ENCODE measurements at regions not wholly inside any gene's neighbourhood (a gene's known extent, or its start where the extent isn't known, plus 50 kb on each side); places are given as distances from the start of the nearest gene placed in this dataset.

DNA sequence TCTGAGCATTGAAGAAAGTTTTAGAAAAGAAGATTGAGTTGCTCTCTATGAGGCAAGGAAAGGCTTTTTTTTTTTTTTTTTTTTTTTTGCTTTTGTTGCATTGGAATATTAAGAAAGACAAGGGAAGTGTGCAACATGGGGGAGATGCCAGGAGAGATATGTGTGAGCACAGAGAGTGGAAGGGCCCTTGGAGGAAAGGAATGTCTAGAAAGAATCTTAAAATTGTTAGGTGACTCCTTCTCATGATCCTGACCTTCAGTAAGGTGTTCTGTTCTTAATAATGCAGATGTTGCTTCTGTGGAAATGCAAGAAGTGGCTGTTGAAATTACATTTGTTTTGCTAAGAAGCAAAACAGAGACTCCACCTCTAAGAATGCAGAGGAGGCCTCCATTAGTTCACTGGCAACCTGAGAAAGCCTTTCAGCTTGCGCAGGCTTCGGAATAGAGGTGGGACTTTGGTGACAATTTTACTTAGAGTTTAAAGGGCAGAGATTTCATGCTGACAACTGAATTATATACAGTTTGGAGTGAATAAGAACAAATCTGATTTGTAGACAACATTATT, 118.0 kb upstream of the ASCC3 start:
- no peak for ATAC-seq
- Histone ChIP-seq H3K79me2 (ENCODE audit: insufficient read depth, low read length) (no peaks in the 10 kb centered on the region), H3K27ac (ENCODE audit: low read depth, low read length) (no peak overlapping the region), H3K9me3 (ENCODE audit: control insufficient read depth in 1 of 2, insufficient read depth in 1 of 2, low read depth in 1 of 2, low read length in 2 of 2) (no peaks in the 10 kb centered on the region), H3K4me1 (ENCODE audit: control insufficient read depth in 1 of 2, insufficient read depth in 2 of 2, low read length in 2 of 2) (no peaks in the 10 kb centered on the region), H3K36me3 (ENCODE audit: control insufficient read depth in 1 of 2, insufficient read depth in 2 of 2, low read length in 2 of 2) (no peaks in the 10 kb centered on the region), H2AFZ (ENCODE audit: low read depth, low read length, poor library complexity, severe bottlenecking) (no peak overlapping the region), H3K9me2 (ENCODE audit: insufficient read depth) (no peaks in the 10 kb centered on the region), H3K4me2 (ENCODE audit: low read length) (no peak overlapping the region), H3K27me3 (ENCODE audit: insufficient read depth, low read length) (no peaks in the 10 kb centered on the region), H3K9ac (ENCODE audit: low read length) (no peak overlapping the region), H3K4me3 (replicated peaks in 1 of 2; ENCODE audit: low read depth in 1 of 2, low read length in 2 of 2) (no peak overlapping the region), H4K20me1 (ENCODE audit: insufficient read depth) (no peaks in the 10 kb centered on the region)
- TF ChIP-seq ZNF274 (IDR thresholded peaks at IDR 0.05; ENCODE audit: low read depth, low read length) (no peak), POLR2A (IDR thresholded peaks at IDR 0.05; ENCODE audit: borderline replicate concordance, extremely low read depth, insufficient read depth, insufficient read length) (no peak), SP1 (IDR thresholded peaks at IDR 0.05; ENCODE audit: low read depth) (no peak), RAD21 (IDR thresholded peaks at IDR 0.05; ENCODE audit: low read depth) (no peak), CEBPB (IDR thresholded peaks at IDR 0.05; ENCODE audit: low read depth) (no peak), TCF7L2 (IDR thresholded peaks at IDR 0.05; ENCODE audit: borderline replicate concordance, extremely low read depth, insufficient read depth, insufficient read length) (no peak)
- TF ChIP-seq, protein P1, sequence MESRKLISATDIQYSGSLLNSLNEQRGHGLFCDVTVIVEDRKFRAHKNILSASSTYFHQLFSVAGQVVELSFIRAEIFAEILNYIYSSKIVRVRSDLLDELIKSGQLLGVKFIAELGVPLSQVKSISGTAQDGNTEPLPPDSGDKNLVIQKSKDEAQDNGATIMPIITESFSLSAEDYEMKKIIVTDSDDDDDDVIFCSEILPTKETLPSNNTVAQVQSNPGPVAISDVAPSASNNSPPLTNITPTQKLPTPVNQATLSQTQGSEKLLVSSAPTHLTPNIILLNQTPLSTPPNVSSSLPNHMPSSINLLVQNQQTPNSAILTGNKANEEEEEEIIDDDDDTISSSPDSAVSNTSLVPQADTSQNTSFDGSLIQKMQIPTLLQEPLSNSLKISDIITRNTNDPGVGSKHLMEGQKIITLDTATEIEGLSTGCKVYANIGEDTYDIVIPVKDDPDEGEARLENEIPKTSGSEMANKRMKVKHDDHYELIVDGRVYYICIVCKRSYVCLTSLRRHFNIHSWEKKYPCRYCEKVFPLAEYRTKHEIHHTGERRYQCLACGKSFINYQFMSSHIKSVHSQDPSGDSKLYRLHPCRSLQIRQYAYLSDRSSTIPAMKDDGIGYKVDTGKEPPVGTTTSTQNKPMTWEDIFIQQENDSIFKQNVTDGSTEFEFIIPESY (IDR thresholded peaks at IDR 0.05; ENCODE audit: extremely low read depth, insufficient replicate concordance, low read length), result no peak
- RAD21 ChIA-PET (ENCODE audit: low non-redundant PET in 1 of 2, low total read pairs in 2 of 2, uncharacterized antibody in 2 of 2, unreplicated experiment in 2 of 2), result no interaction called here
- intact Hi-C loops (cut with micrococcal nuclease), result no loop called here
- POLR2A ChIA-PET, result no interaction called here
- DNase-seq (ENCODE audit: low read depth, low spot score), result no peak
- CTCF ChIA-PET, result no interaction called here
- no TSS peak for BruUV-seq (replicated peaks)

DNA sequence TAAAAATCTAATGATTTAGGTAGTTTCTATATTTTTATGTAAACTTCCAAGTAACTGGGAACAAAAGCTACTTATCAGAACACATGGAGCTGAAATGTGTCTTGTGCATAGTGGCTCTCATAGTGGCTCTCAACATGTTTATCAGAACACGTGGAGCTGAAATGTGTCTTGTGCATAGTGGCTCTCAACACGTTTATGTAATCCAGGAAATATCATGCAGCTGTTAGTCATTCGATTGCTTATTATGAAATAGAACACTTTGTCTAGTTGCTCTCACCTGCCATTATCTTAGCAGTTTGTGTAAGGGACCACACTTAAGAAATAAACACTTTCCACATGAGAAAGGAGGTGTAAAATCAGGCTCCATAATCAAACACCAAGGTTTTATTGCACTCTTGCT, 119.2 kb upstream of the ASCC3 start:
- H3K36me3 ChIP-seq (ENCODE audit: control insufficient read depth in 1 of 2, insufficient read depth in 2 of 2, low read length in 2 of 2), result no peaks in the 10 kb centered on the region
- H3K79me2 ChIP-seq (ENCODE audit: insufficient read depth, low read length), result no peaks in the 10 kb centered on the region
- POLR2A ChIA-PET, result interaction anchor here (1.2 kb wide), 1 partner anchor 12 kb away, joined by 3 read pairs; no protein-coding TSS in a partner anchor
- no peak overlapping the region for H3K4me3 ChIP-seq (replicated peaks in 1 of 2; ENCODE audit: low read depth in 1 of 2, low read length in 2 of 2)
- no peaks in the 10 kb centered on the region for H3K9me2 ChIP-seq (ENCODE audit: insufficient read depth)
- intact Hi-C loops (cut with micrococcal nuclease), result no loop called here
- ATAC-seq, result no peak
- CTCF ChIA-PET, result no interaction called here
- no peaks in the 10 kb centered on the region for H4K20me1 ChIP-seq (ENCODE audit: insufficient read depth)
- no peak overlapping the region for H2AFZ ChIP-seq (ENCODE audit: low read depth, low read length, poor library complexity, severe bottlenecking)
- no peaks in the 10 kb centered on the region for H3K9me3 ChIP-seq (ENCODE audit: control insufficient read depth in 1 of 2, insufficient read depth in 1 of 2, low read depth in 1 of 2, low read length in 2 of 2)
- no peak for DNase-seq (ENCODE audit: low read depth, low spot score)
- H3K9ac ChIP-seq (ENCODE audit: low read length), result no peak overlapping the region
- BruUV-seq (replicated peaks), result no TSS peak
- no peak overlapping the region for H3K27ac ChIP-seq (ENCODE audit: low read depth, low read length)
- no peak overlapping the region for H3K4me2 ChIP-seq (ENCODE audit: low read length)
- no peaks in the 10 kb centered on the region for H3K4me1 ChIP-seq (ENCODE audit: control insufficient read depth in 1 of 2, insufficient read depth in 2 of 2, low read length in 2 of 2)
- RAD21 ChIA-PET (ENCODE audit: low non-redundant PET in 1 of 2, low total read pairs in 2 of 2, uncharacterized antibody in 2 of 2, unreplicated experiment in 2 of 2), result no interaction called here
- H3K27me3 ChIP-seq (ENCODE audit: insufficient read depth, low read length), result no peaks in the 10 kb centered on the region
- TF ChIP-seq ZNF274 (IDR thresholded peaks at IDR 0.05; ENCODE audit: low read depth, low read length), result no peak
- TF ChIP-seq SP1 (IDR thresholded peaks at IDR 0.05; ENCODE audit: low read depth), result no peak
- no peak for TF ChIP-seq FOSL1 (IDR thresholded peaks at IDR 0.05; ENCODE audit: low read depth)
- TF ChIP-seq, protein P2, sequence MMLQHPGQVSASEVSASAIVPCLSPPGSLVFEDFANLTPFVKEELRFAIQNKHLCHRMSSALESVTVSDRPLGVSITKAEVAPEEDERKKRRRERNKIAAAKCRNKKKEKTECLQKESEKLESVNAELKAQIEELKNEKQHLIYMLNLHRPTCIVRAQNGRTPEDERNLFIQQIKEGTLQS (IDR thresholded peaks at IDR 0.05), result no peak
- TF ChIP-seq EGR1 (IDR thresholded peaks at IDR 0.05; ENCODE audit: low read depth), result no peak
- TF ChIP-seq, protein P3, sequence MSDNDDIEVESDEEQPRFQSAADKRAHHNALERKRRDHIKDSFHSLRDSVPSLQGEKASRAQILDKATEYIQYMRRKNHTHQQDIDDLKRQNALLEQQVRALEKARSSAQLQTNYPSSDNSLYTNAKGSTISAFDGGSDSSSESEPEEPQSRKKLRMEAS (IDR thresholded peaks at IDR 0.05), result no peak
- TF ChIP-seq, protein P4, sequence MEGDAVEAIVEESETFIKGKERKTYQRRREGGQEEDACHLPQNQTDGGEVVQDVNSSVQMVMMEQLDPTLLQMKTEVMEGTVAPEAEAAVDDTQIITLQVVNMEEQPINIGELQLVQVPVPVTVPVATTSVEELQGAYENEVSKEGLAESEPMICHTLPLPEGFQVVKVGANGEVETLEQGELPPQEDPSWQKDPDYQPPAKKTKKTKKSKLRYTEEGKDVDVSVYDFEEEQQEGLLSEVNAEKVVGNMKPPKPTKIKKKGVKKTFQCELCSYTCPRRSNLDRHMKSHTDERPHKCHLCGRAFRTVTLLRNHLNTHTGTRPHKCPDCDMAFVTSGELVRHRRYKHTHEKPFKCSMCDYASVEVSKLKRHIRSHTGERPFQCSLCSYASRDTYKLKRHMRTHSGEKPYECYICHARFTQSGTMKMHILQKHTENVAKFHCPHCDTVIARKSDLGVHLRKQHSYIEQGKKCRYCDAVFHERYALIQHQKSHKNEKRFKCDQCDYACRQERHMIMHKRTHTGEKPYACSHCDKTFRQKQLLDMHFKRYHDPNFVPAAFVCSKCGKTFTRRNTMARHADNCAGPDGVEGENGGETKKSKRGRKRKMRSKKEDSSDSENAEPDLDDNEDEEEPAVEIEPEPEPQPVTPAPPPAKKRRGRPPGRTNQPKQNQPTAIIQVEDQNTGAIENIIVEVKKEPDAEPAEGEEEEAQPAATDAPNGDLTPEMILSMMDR (IDR thresholded peaks at IDR 0.05 in 2 of 3, conservative IDR thresholded peaks at IDR 0.05 in 1 of 3; ENCODE audit: borderline replicate concordance in 1 of 3, insufficient read depth in 1 of 3, low read depth in 2 of 3, low read length in 2 of 3), result no peak
- TF ChIP-seq ZFX (IDR thresholded peaks at IDR 0.05), result no peak
- no peak for TF ChIP-seq EZH2phosphoT487 (IDR thresholded peaks at IDR 0.05; ENCODE audit: borderline replicate concordance)
- TF ChIP-seq, protein P1 (IDR thresholded peaks at IDR 0.05; ENCODE audit: extremely low read depth, insufficient replicate concordance, low read length), result no peak

Measured in HCT116 (cell line).